ENCODE measurements at regions not wholly inside any gene's neighbourhood (a gene's known extent, or its start where the extent isn't known, plus 50 kb on each side); places are given as distances from the start of the nearest gene placed in this dataset.

- no peak for DNase-seq
Measured at GRCh38 chr13:34004676-34005075, 186.7 kb downstream of the RFC3 start.

DNA sequence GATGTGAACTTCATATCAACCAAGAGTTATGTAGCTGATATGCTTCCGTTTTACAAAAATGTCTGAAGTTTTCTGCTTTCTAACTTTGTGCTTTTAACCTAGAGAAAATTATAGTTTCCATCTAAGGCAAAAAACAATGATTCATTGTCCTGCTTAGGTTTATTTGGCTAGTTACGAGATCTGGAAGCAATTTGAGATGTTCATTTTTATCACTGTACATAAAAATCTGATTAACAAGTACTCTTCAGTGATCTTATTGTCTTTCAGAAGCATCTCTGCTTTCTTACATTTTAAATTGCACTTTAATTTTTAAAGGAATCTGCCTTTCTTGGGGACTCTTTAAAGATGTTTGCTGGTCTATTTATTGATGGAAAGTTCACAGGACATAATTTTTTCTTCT, 188.1 kb downstream of the RFC3 start:
- DNase-seq, result no peak

GRCh38 chr13:34011552-34012085, 193.7 kb downstream of the RFC3 start:
- no peak for DNase-seq

- no peak for DNase-seq
Measured at GRCh38 chr13:34012382-34012781, 194.4 kb downstream of the RFC3 start.

GRCh38 chr13:34013061-34013460, 195.1 kb downstream of the RFC3 start:
- no peak for DNase-seq

DNA sequence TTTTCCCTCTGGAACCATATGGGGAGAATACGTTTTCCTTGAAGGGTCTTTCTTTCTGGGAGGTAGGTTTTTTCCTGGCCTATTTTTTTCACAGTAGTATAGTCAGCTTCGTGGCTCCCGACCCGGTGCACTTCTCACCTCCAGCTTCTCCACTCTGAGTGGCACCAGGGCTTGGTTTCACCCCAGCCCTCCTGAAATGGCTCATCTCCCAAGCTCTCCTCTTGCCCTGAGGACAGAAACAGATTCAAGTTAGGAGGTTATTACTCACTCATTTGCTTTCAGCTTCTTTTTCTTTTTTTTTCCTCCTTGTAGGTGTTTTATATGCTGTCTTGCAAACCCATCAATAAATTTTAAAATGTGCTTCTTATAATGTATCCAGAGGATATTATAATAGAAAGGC, 199.3 kb downstream of the RFC3 start:
- DNase-seq, result no peak

DNA sequence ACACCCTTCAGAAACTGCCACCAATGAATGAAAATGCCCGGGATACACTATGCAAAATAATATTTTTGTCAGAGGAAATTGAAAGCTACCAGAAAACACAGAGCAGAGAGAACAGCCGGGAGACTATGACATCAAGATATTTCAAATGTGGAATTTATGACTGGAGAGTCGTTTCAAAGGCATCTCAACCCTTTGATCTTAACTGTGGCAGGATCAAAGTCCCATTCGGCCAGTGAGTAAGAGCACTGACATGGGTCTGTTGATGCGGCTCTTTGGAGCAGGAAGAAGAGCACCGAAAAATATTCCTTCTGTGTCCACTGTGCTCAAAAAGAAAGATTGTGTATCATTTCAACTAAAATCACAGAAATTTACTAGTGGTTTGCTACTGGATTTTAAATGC, 201.9 kb downstream of the RFC3 start:
- DNase-seq, result no peak

DNA sequence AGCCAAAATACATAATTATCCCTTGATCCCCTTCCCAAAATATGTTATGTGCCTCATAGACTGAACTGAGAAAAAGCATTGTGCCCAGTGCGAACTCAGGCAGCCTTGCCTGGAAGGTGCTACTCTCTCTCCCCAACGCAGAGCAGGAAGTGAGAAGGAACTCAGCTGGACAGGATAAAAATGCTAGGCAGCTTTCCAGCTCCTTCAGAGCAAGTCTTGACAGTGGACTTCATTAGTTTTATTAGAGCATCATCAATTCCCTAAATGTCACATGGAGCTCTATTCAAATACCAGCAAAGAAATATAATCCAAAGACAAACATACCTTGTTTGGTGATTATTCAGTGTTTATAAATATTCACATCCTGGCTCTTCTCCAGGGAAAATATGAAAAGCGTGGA, 202.4 kb downstream of the RFC3 start:
- no peak for DNase-seq

DNA sequence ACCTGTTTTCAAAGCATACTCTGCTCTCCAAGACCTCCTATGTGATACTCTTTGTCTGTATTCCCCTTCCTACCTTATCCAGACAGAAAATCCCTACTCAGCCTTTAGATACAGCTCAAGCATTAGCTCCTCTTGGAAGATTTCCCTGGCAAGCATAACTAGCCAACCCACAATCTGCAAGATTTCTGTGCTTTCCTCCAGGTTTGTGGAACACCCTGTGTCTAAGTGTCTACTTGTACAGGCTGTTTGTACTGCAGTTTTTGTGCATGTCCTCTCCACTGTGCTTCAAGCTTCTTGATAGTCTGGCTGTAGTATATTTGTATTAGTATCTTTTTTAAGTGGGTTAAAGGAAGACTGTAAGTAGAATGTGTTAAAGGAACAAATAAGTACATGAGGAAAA, 203.7 kb downstream of the RFC3 start:
- DNase-seq, result no peak

GRCh38 chr13:34025746-34026145, 207.8 kb downstream of the RFC3 start:
- no peak for DNase-seq

DNA sequence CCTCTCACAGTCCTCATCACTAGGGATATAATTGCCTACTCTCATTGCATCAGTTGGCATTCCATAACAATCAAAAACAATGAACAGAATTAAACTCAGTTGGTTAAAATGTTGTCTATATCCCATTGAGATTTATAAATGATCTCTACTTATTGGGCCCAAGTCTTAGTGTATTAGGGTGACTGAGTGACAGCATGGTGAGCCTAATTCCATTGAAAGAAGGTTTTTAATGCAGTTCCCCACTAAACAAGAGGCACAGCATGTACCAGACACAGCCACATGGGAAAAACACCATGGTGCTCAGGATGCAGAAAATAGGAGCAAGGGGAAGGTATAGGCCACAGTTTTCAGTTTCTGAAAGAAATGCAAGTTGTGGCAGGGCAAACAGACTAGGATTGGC, 208.4 kb downstream of the RFC3 start:
- DNase-seq, result no peak

- DNase-seq, result no peak
Measured at GRCh38 chr13:34028496-34029442, 210.8 kb downstream of the RFC3 start.

DNA sequence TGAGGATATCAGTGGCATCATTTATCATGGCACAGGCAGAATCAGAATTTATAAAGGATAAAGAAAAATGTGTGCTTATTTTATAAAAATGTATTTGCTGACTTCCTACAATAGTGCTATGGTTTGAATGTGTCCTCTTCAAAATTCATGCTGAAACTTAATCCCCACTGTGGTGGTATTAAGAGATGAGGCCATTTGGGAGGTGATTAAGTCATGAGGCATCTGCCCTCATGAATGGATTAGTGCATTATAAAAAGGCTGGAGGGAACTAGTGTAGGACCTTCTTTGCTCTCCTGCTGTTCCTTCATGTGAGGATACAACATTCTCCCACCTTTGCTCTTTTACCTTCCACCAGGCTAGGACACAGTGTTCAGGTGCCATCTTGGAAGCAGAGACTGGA, 212.8 kb downstream of the RFC3 start:
- DNase-seq, result no peak

DNA sequence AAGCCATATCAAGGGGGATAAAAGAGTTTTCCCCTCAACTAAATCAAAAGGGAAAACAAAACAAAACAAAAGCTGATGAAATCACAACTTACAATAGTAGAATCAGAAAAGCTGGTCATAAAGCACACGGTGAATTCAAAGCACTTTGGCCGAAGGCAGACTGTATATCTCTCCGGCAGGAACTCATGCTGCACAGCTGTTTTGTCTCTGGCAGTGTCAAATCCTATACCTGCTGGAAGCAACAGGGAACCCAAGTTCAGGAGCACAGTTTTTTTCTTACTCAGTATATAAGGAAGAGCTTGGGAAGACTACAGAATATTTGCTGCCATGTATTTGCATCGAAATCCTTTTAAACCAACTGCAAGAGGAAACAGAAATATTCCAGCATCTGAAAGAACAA, 213.7 kb downstream of the RFC3 start:
- DNase-seq, result no peak

GRCh38 chr13:34034411-34034810, 216.5 kb downstream of the RFC3 start:
- DNase-seq, result no peak

GRCh38 chr13:34035178-34035577, 217.2 kb downstream of the RFC3 start:
- DNase-seq, result no peak

- no peak for DNase-seq
Measured at GRCh38 chr13:34035676-34036325, 217.9 kb downstream of the RFC3 start.

DNA sequence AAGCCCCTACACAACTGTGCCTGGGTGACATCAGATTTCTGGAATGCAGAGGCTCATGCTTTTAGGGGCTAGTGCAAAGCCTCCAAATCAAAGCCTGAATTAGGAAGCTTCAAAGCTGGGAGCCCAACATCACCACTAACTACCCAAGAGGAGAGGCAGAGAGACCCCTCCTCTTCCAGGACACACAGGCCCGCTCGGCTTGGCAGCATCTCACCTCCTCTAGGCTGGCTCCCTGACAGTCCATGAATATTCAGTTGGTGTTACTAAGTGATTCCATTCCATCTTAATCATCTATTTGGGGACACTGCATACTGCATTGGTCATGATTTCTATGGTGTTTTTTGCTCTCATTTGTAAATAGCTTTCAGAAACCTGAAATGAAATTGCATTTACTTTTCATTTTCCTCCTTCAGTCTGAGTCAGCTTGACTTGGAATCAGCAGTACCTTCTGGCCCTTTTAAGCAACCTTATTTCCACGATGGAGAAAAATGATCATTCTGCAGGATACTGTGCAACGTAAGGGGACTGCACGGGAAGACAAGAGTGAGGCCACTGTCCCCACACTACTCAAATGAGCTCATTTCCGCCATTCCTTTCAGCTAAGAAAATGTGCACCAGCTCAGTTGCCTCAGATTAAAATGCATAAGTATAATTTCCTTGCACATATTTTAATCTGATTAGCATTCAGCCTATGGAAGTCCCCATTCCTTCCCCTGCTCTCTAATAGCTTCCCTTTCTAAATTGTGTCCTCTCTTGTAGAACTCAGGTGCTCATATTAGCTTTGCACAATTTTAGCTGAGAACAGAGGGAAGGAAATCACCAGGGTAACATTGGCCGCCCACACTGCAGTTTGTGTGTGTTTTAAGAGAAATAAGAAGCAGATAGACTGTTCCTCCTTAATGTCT, 219.9 kb downstream of the RFC3 start:
- no peak for DNase-seq

GRCh38 chr13:34038541-34039068, 220.7 kb downstream of the RFC3 start:
- no peak for DNase-seq

DNA sequence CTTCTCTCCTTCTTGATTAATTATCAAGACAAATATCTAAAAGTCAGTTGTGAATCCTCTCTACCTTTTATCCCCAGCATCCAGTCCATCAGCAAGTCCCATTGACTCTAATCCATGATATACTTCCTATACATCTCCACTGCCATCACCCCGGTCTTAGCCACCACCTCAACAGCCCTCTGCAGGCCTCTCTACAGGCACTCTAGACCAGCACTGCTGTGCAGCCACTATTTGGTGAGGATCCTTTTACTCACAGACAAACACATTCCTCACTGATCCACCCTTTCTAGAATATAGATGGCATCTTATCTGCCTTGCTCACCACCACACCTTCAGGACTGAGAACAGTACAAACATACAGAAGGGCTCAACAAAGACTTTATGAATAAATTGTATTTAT, 221.7 kb downstream of the RFC3 start:
- no peak for DNase-seq

DNA sequence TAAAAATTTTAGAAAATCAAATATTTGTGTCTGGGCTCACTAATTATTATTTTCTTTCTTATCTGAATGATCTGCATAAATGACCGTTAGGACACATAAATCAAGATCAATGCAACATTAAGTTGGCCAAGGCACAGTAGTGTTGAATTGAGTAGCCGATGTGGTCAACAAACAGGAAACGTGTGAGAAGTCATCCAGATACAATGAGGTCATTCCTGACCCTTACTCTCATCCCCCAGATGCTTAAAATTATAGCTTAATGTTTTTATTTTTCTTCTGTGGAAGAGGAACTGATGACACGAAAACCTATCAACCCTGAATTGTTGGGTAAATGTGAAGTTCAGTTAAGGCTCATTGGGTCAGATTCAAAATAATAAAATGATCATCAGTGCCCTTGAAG, 222.9 kb downstream of the RFC3 start:
- DNase-seq, result no peak

- no peak for DNase-seq
Measured at GRCh38 chr13:34044041-34044440, 226.1 kb downstream of the RFC3 start.

DNA sequence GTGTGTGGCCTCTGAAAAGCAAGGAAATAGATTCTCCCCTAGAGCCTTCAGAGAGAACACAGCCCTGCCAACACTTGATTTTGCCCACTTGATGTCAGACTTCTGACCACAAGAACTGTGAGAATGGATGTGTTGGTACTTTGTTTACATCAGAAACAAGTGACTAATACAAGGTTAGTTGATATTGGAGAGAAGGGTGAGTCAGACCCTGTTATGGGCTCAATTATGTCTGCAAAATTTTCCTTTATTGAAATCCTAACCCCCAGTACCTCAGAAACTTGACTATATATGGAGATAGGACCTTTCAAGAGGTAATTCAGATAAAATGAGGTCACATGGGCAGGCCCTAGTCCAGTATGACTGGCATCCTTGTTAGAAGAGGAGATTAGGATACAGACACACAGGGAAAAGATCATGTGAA, 226.7 kb downstream of the RFC3 start:
- no peak for DNase-seq

Measured in T-helper 2 cell (primary cell).